ENCODE measurements at regions not wholly inside any gene's neighbourhood (a gene's known extent, or its start where the extent isn't known, plus 50 kb on each side); places are given as distances from the start of the nearest gene placed in this dataset.

DNA sequence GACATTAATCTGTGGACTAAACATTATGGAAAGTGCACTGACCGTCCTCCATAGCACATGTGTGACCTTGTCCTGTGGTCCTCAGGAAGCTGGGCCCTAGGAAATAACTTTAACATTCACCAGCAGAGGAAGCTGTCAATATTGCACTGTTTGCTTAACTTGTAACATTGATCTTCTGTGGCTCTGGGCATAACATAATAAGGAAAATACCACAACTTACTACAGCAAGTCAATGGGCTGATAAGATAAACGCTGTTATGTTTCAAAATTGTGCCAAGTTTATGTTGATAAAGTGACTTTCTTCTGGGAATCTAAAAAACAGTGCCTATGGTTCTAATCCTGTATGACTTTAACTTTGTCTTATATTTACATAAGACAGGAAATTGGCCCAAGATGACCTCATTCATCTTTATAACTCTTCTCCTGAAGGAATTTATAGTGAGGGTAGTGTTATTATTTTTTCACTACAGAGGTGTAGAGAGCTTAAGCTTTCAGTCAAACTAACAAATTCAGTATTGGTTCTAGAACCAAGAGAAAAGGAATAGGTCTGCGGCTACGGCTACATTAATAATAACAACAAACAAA, 113.7 kb upstream of the MAP4K3 start (continued):
- TF ChIP-seq, protein P1, sequence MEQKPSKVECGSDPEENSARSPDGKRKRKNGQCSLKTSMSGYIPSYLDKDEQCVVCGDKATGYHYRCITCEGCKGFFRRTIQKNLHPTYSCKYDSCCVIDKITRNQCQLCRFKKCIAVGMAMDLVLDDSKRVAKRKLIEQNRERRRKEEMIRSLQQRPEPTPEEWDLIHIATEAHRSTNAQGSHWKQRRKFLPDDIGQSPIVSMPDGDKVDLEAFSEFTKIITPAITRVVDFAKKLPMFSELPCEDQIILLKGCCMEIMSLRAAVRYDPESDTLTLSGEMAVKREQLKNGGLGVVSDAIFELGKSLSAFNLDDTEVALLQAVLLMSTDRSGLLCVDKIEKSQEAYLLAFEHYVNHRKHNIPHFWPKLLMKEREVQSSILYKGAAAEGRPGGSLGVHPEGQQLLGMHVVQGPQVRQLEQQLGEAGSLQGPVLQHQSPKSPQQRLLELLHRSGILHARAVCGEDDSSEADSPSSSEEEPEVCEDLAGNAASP (CRISPR knock-in tag; IDR thresholded peaks at IDR 0.05; ENCODE audit: borderline replicate concordance): peak; percentile 98
- TF ChIP-seq ZNF589 (CRISPR knock-in tag; conservative IDR thresholded peaks at IDR 0.05) (peak; percentile 77; the same call in 1 of the 2 replicates), ZNF235 (CRISPR knock-in tag; IDR thresholded peaks at IDR 0.05; ENCODE audit: borderline replicate concordance) (no peak), TRIM24 (CRISPR knock-in tag; IDR thresholded peaks at IDR 0.05) (peak; percentile 89), KDM6A (CRISPR knock-in tag; IDR thresholded peaks at IDR 0.05; ENCODE audit: low read depth) (peak; percentile 97), PAWR (CRISPR knock-in tag; IDR thresholded peaks at IDR 0.05; ENCODE audit: borderline replicate concordance) (no peak), ZMAT3 (CRISPR knock-in tag; conservative IDR thresholded peaks at IDR 0.05) (peak; percentile 88; the same call in 1 of the 2 replicates), ZNF570 (CRISPR knock-in tag; IDR thresholded peaks at IDR 0.05; ENCODE audit: borderline replicate concordance) (no peak), ZNF282 (IDR thresholded peaks at IDR 0.05; ENCODE audit: partially characterized antibody) (no peak), ATF1 (CRISPR knock-in tag; IDR thresholded peaks at IDR 0.05) (peak; percentile 87), ZFP37 (CRISPR knock-in tag; IDR thresholded peaks at IDR 0.05; ENCODE audit: borderline replicate concordance) (peak; percentile 74; the same call in 1 of the 2 replicates), ZNF782 (CRISPR knock-in tag; IDR thresholded peaks at IDR 0.05; ENCODE audit: borderline replicate concordance) (no peak), FOXA1 (IDR thresholded peaks at IDR 0.05) (peak; percentile 95), FOXA1 (CRISPR knock-in tag; IDR thresholded peaks at IDR 0.05) (peak; percentile 100)
- TF ChIP-seq, protein P2, sequence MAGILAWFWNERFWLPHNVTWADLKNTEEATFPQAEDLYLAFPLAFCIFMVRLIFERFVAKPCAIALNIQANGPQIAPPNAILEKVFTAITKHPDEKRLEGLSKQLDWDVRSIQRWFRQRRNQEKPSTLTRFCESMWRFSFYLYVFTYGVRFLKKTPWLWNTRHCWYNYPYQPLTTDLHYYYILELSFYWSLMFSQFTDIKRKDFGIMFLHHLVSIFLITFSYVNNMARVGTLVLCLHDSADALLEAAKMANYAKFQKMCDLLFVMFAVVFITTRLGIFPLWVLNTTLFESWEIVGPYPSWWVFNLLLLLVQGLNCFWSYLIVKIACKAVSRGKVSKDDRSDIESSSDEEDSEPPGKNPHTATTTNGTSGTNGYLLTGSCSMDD (CRISPR knock-in tag; IDR thresholded peaks at IDR 0.05): no peak
- TF ChIP-seq, protein P3, sequence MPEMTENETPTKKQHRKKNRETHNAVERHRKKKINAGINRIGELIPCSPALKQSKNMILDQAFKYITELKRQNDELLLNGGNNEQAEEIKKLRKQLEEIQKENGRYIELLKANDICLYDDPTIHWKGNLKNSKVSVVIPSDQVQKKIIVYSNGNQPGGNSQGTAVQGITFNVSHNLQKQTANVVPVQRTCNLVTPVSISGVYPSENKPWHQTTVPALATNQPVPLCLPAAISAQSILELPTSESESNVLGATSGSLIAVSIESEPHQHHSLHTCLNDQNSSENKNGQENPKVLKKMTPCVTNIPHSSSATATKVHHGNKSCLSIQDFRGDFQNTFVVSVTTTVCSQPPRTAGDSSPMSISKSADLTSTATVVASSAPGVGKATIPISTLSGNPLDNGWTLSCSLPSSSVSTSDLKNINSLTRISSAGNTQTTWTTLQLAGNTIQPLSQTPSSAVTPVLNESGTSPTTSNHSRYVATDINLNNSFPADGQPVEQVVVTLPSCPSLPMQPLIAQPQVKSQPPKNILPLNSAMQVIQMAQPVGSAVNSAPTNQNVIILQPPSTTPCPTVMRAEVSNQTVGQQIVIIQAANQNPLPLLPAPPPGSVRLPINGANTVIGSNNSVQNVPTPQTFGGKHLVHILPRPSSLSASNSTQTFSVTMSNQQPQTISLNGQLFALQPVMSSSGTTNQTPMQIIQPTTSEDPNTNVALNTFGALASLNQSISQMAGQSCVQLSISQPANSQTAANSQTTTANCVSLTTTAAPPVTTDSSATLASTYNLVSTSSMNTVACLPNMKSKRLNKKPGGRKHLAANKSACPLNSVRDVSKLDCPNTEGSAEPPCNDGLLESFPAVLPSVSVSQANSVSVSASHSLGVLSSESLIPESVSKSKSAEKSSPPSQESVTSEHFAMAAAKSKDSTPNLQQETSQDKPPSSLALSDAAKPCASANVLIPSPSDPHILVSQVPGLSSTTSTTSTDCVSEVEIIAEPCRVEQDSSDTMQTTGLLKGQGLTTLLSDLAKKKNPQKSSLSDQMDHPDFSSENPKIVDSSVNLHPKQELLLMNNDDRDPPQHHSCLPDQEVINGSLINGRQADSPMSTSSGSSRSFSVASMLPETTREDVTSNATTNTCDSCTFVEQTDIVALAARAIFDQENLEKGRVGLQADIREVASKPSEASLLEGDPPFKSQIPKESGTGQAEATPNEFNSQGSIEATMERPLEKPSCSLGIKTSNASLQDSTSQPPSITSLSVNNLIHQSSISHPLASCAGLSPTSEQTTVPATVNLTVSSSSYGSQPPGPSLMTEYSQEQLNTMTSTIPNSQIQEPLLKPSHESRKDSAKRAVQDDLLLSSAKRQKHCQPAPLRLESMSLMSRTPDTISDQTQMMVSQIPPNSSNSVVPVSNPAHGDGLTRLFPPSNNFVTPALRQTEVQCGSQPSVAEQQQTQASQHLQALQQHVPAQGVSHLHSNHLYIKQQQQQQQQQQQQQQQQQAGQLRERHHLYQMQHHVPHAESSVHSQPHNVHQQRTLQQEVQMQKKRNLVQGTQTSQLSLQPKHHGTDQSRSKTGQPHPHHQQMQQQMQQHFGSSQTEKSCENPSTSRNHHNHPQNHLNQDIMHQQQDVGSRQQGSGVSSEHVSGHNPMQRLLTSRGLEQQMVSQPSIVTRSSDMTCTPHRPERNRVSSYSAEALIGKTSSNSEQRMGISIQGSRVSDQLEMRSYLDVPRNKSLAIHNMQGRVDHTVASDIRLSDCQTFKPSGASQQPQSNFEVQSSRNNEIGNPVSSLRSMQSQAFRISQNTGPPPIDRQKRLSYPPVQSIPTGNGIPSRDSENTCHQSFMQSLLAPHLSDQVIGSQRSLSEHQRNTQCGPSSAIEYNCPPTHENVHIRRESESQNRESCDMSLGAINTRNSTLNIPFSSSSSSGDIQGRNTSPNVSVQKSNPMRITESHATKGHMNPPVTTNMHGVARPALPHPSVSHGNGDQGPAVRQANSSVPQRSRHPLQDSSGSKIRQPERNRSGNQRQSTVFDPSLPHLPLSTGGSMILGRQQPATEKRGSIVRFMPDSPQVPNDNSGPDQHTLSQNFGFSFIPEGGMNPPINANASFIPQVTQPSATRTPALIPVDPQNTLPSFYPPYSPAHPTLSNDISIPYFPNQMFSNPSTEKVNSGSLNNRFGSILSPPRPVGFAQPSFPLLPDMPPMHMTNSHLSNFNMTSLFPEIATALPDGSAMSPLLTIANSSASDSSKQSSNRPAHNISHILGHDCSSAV (CRISPR knock-in tag; IDR thresholded peaks at IDR 0.05; ENCODE audit: borderline replicate concordance): no peak
- TF ChIP-seq, protein P4, sequence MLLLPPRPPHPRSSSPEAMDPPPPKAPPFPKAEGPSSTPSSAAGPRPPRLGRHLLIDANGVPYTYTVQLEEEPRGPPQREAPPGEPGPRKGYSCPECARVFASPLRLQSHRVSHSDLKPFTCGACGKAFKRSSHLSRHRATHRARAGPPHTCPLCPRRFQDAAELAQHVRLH (CRISPR knock-in tag; IDR thresholded peaks at IDR 0.05; ENCODE audit: borderline replicate concordance, low read depth): peak; percentile 90; the same call in 1 of the 2 replicates
- TF ChIP-seq, protein P5, sequence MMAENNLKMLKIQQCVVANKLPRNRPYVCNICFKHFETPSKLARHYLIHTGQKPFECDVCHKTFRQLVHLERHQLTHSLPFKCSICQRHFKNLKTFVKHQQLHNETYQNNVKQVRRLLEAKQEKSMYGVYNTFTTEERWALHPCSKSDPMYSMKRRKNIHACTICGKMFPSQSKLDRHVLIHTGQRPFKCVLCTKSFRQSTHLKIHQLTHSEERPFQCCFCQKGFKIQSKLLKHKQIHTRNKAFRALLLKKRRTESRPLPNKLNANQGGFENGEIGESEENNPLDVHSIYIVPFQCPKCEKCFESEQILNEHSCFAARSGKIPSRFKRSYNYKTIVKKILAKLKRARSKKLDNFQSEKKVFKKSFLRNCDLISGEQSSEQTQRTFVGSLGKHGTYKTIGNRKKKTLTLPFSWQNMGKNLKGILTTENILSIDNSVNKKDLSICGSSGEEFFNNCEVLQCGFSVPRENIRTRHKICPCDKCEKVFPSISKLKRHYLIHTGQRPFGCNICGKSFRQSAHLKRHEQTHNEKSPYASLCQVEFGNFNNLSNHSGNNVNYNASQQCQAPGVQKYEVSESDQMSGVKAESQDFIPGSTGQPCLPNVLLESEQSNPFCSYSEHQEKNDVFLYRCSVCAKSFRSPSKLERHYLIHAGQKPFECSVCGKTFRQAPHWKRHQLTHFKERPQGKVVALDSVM (CRISPR knock-in tag; IDR thresholded peaks at IDR 0.05): peak; percentile 63
